ENCODE measurements at regions not wholly inside any gene's neighbourhood (a gene's known extent, or its start where the extent isn't known, plus 50 kb on each side); places are given as distances from the start of the nearest gene placed in this dataset.

GRCh38 chr6:3654436-3654835 lies 97.1 kb downstream of the PXDC1 start:
- H3K27me3 ChIP-seq (ENCODE audit: control insufficient read depth, insufficient read depth, low read length) = peaks cover 4% of the 10 kb centered on the region; the same call in 1 of the 2 replicates
- POLR2A ChIA-PET = no interaction called here
- no peak for TF ChIP-seq REST (IDR thresholded peaks at IDR 0.05; ENCODE audit: insufficient read depth in 1 of 2, low read depth in 2 of 2, low read length in 1 of 2)
- TF ChIP-seq POLR2AphosphoS5 (IDR thresholded peaks at IDR 0.05; ENCODE audit: low read depth, low read length) = no peak
- no peak for TF ChIP-seq CTCF (IDR thresholded peaks at IDR 0.05)
- no peak for TF ChIP-seq SIN3A (IDR thresholded peaks at IDR 0.05; ENCODE audit: borderline replicate concordance, insufficient read depth, low read depth, low read length)
- no peak for TF ChIP-seq TCF7L2 (IDR thresholded peaks at IDR 0.05; ENCODE audit: low read depth, low read length)
- intact Hi-C loops (cut with micrococcal nuclease; ENCODE audit: unreplicated experiment) (no loop called here), in situ Hi-C loops (cut with HindIII; ENCODE audit: low pct_unique_long_range_greater_than_20kb, low sequenced_read_pairs) (no loop called here)
- DNase-seq (ENCODE audit: low read depth, low spot score) (no peak), ATAC-seq (no peak)
- no peaks in the 10 kb centered on the region for H3K9me3 ChIP-seq (ENCODE audit: control insufficient read depth, insufficient read depth, low read depth, low read length)
- CTCF ChIA-PET = no interaction called here
- no TSS peak for BruUV-seq (replicated peaks)
- no peaks in the 10 kb centered on the region for H3K36me3 ChIP-seq (ENCODE audit: control insufficient read depth, insufficient read depth, low read length)
- no peaks in the 10 kb centered on the region for H3K4me1 ChIP-seq (ENCODE audit: control insufficient read depth, insufficient read depth, low read length)
- H3K27ac ChIP-seq (ENCODE audit: low read length) = no peak overlapping the region
- H3K4me3 ChIP-seq (ENCODE audit: low read depth in 2 of 2, low read length in 2 of 2) = no peak overlapping the region

- Histone ChIP-seq H3K9me3 (ENCODE audit: control insufficient read depth, insufficient read depth, low read depth, low read length) (no peaks in the 10 kb centered on the region), H3K36me3 (ENCODE audit: control insufficient read depth, insufficient read depth, low read length) (no peaks in the 10 kb centered on the region), H3K4me1 (ENCODE audit: control insufficient read depth, insufficient read depth, low read length) (no peaks in the 10 kb centered on the region), H3K27ac (ENCODE audit: low read length) (no peak overlapping the region), H3K27me3 (ENCODE audit: control insufficient read depth, insufficient read depth, low read length) (peaks cover 4% of the 10 kb centered on the region; the same call in 1 of the 2 replicates), H3K4me3 (ENCODE audit: low read depth in 2 of 2, low read length in 2 of 2) (no peak overlapping the region)
- in situ Hi-C loops (cut with HindIII; ENCODE audit: low pct_unique_long_range_greater_than_20kb, low sequenced_read_pairs) = no loop called here
- ChIA-PET POLR2A (no interaction called here), CTCF (no interaction called here)
- DNase-seq (ENCODE audit: low read depth, low spot score) = no peak
- no TSS peak for BruUV-seq (replicated peaks)
- intact Hi-C loops (cut with micrococcal nuclease; ENCODE audit: unreplicated experiment) = no loop called here
- ATAC-seq = no peak
- TF ChIP-seq REST (IDR thresholded peaks at IDR 0.05; ENCODE audit: insufficient read depth in 1 of 2, low read depth in 2 of 2, low read length in 1 of 2) = no peak
- TF ChIP-seq TCF7L2 (IDR thresholded peaks at IDR 0.05; ENCODE audit: low read depth, low read length) = no peak
- no peak for TF ChIP-seq CTCF (IDR thresholded peaks at IDR 0.05)
- TF ChIP-seq POLR2AphosphoS5 (IDR thresholded peaks at IDR 0.05; ENCODE audit: low read depth, low read length) = no peak
- TF ChIP-seq SIN3A (IDR thresholded peaks at IDR 0.05; ENCODE audit: borderline replicate concordance, insufficient read depth, low read depth, low read length) = no peak
These were observed 97.9 kb downstream of the PXDC1 start for GRCh38 chr6:3653528-3654070.
